Right atrium auricular region (tissue), 2 donors: ENCODE measurements at regions not wholly inside any gene's neighbourhood (a gene's known extent, or its start where the extent isn't known, plus 50 kb on each side); places are given as distances from the start of the nearest gene placed in this dataset.

Source experiments
- DNase-seq: peaks from one replicate; pipeline ENCODE4 v3.0.0-alpha.2; 2019; ENCODE audit warnings: low spot score
- H3K27ac ChIP-seq, 2 donors: fragments of 200-600 bp; sonication (generic); 1 replicate in 1 of 2; 2 replicates in 1 of 2; pipeline ENCODE4 v1.5.1; 2016 to 2019
- H3K27me3 ChIP-seq, 2 donors: fragments of 200-600 bp; sonication (generic); one replicate each; pipeline versions ENCODE4 v1.5.1 to v1.6.0; 2017 to 2019
- H3K36me3 ChIP-seq: fragments of 200-600 bp; sonication (generic); one replicate; pipeline ENCODE4 v1.5.1; 2016
- H3K4me1 ChIP-seq, 2 donors: fragments of 200-600 bp; sonication (generic); one replicate each; pipeline versions ENCODE4 v1.5.1 to v1.6.0; 2017 to 2019
- H3K4me3 ChIP-seq, 2 donors: fragments of 200-600 bp; sonication (generic); 1 replicate in 1 of 2; 2 replicates in 1 of 2; pipeline ENCODE4 v1.5.1; 2017 to 2019; ENCODE audit warnings: mild to moderate bottlenecking in 1 of 2, moderate library complexity in 1 of 2
- H3K9me3 ChIP-seq, 2 donors: fragments of 200-600 bp; sonication (generic); one replicate each; pipeline ENCODE4 v1.5.1; 2019
- TF ChIP-seq, protein P1 (sequence below), 2 donors: fragments of 200-600 bp; sonication (generic); IDR thresholded peaks; one replicate each; pipeline ENCODE4 v1.5.1; 2019; ENCODE audit warnings: antibody characterized with exemption in 2 of 2

DNA sequence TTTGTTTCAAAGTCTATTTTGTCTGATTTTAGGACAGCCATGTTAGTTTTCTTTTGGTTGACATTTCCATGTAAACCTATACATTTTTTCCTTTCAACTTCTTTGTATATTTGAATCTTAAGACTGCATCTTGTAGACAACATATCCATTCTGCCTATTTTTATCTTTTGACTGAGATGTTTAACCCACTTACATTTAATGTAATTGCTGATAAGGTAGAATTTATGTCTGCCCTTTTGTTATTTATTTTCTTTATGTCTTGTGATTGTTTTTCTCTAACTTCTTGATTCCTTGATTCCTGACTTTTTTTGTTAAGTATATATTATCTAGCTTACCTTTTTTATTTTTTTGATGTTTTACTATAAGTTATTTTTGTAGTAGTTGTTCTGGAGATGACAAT lies 542.5 kb downstream of the SUCLG1 start:
- no peak overlapping the region for H3K4me3 ChIP-seq
- H3K4me1 ChIP-seq, result no peaks in the 10 kb centered on the region
- TF ChIP-seq, protein P1, sequence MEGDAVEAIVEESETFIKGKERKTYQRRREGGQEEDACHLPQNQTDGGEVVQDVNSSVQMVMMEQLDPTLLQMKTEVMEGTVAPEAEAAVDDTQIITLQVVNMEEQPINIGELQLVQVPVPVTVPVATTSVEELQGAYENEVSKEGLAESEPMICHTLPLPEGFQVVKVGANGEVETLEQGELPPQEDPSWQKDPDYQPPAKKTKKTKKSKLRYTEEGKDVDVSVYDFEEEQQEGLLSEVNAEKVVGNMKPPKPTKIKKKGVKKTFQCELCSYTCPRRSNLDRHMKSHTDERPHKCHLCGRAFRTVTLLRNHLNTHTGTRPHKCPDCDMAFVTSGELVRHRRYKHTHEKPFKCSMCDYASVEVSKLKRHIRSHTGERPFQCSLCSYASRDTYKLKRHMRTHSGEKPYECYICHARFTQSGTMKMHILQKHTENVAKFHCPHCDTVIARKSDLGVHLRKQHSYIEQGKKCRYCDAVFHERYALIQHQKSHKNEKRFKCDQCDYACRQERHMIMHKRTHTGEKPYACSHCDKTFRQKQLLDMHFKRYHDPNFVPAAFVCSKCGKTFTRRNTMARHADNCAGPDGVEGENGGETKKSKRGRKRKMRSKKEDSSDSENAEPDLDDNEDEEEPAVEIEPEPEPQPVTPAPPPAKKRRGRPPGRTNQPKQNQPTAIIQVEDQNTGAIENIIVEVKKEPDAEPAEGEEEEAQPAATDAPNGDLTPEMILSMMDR (IDR thresholded peaks at IDR 0.05), result no peak

DNA sequence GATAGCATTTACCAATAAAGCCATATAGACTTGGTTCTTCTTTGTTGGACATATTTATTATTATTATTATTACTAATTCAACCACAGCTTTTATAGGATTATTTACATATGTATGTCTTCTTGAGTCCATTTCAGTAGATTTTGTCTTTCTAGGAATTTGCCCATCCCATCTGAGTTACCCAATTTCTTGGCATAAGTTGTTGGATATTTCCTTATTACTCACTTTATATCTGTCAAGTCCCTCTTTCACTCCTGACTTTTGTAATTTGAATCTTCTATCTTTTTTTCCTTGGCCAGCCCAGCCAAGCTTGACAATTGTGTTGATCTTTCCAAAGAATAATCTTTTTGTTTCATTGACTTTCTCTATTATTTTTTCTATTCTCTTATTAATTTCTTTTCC lies 543.7 kb downstream of the SUCLG1 start:
- Histone ChIP-seq H3K36me3 (no peaks in the 10 kb centered on the region), H3K27me3 (no peaks in the 10 kb centered on the region), H3K9me3 (no peaks in the 10 kb centered on the region), H3K27ac (no peak overlapping the region), H3K4me3 (no peak overlapping the region), H3K4me1 (no peaks in the 10 kb centered on the region)
- TF ChIP-seq, protein P1 (IDR thresholded peaks at IDR 0.05), result no peak
- DNase-seq, result no peak

More for the DNA sequence above, 542.5 kb downstream of the SUCLG1 start:
- H3K36me3 ChIP-seq, result no peaks in the 10 kb centered on the region
- H3K9me3 ChIP-seq, result no peaks in the 10 kb centered on the region
- no peak overlapping the region for H3K27ac ChIP-seq
- no peak for DNase-seq
- no peaks in the 10 kb centered on the region for H3K27me3 ChIP-seq

DNA sequence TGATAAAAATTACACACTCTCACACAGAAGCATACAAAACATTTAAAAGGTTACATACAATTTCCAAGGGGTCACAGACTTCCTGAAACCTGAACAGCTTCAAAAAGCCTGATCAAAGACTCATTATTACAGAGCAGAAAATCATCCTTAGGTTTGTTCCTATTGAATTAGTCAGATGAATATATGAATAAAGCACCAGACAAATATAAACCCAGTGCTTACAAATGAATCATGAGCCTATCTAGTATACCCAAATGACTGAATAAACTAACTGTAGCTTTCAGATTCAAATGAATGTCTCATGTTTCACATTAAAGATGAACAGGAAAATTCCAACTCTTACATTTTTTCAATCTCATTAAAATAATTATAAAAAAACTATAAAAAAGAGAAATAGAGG lies 550.3 kb downstream of the SUCLG1 start:
- TF ChIP-seq, protein P1 (IDR thresholded peaks at IDR 0.05), result no peak
- no peak for DNase-seq
- no peaks in the 10 kb centered on the region for H3K36me3 ChIP-seq
- H3K9me3 ChIP-seq, result peaks cover 0 to 7% of the 10 kb centered on the region in 2 donors
- H3K4me1 ChIP-seq, result no peaks in the 10 kb centered on the region
- no peaks in the 10 kb centered on the region for H3K27me3 ChIP-seq
- H3K4me3 ChIP-seq, result no peak overlapping the region
- no peak overlapping the region for H3K27ac ChIP-seq

DNA sequence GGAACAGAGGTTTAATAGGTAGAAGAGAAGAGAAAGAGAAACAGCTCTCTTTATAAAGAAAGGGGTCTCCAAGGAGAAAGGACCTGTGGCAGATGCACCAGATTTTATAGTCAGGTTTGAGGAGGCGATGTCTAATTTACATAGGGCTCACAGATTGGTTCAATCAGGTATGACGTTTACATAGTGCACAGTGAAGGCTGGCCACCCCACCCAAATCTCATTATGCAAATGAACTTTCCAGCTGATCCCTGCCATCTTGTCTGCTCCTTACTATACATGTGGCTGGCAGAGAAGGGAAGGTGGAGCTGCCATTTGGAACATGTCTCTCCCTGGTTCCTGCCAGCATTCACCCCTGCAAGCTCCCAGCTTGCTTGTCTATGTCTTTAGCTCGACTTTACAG lies 557.8 kb downstream of the SUCLG1 start:
- H3K4me3 ChIP-seq, result no peak overlapping the region
- no peak overlapping the region for H3K27ac ChIP-seq
- H3K9me3 ChIP-seq, result no peaks in the 10 kb centered on the region
- DNase-seq, result no peak
- no peaks in the 10 kb centered on the region for H3K36me3 ChIP-seq
- H3K4me1 ChIP-seq, result no peaks in the 10 kb centered on the region
- H3K27me3 ChIP-seq, result no peaks in the 10 kb centered on the region
- TF ChIP-seq, protein P1 (IDR thresholded peaks at IDR 0.05), result no peak

DNA sequence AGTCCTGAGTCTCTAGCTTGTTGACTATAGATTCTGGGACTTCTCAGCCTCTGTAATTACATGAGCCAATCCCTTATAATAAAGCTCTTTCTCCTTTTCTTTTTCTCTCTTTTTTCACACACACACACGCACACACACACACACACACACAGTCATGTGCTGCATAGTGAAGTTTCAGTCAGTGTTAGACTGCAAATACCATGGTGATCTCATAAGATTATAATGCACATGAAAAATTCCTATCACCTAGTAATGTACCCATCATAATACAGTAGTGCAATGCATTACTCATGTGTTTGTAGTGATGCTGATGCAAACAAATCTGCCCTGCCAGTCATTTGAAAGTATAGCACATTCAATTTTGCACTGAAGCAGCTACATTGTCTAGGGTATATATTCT lies 558.2 kb downstream of the SUCLG1 start:
- Histone ChIP-seq H3K4me1 (no peaks in the 10 kb centered on the region), H3K9me3 (no peaks in the 10 kb centered on the region), H3K4me3 (no peak overlapping the region), H3K27me3 (no peaks in the 10 kb centered on the region), H3K36me3 (no peaks in the 10 kb centered on the region), H3K27ac (no peak overlapping the region)
- TF ChIP-seq, protein P1 (IDR thresholded peaks at IDR 0.05), result no peak
- no peak for DNase-seq

DNA sequence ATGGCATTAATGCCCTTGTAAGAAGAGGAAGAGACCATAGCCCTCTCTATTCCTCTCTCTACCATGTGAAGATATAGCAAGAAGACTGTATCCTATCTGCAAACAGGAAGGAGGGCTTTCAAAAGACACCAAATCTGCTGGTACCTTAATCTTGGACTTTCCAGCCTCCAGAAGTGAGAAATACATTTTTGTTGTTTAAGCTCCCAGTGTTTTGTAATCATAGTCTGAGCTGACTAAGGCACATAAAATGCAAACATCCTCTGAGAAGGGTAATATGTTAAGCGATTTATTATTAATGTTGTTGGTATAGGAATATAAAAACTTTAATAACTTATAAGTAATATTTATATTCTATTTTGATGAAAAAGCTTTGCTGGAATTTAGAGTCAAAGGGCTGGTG lies 559.8 kb downstream of the SUCLG1 start:
- no peaks in the 10 kb centered on the region for H3K27me3 ChIP-seq
- TF ChIP-seq, protein P1 (IDR thresholded peaks at IDR 0.05), result no peak
- DNase-seq, result no peak
- H3K36me3 ChIP-seq, result no peaks in the 10 kb centered on the region
- H3K27ac ChIP-seq, result no peak overlapping the region
- H3K9me3 ChIP-seq, result no peaks in the 10 kb centered on the region
- H3K4me1 ChIP-seq, result no peaks in the 10 kb centered on the region
- no peak overlapping the region for H3K4me3 ChIP-seq
